HepG2 (cell line): ENCODE measurements at regions not wholly inside any gene's neighbourhood (a gene's known extent, or its start where the extent isn't known, plus 50 kb on each side); places are given as distances from the start of the nearest gene placed in this dataset.
A peak's percentile ranks its signal among the peaks of the same experiment; 100 is the strongest.

ENCODE experiments used
- ATAC-seq: fragments of 200-7000 bp; cut with Tn5 transposase; 3 replicates; pipeline ENCODE4 v1.9.1; 2020; ENCODE audit warnings: mild to moderate bottlenecking, moderate library complexity
- BruUV-seq: library from RNA; stranded (reverse); fragments of 400-500 nt; replicated peaks from 2 replicates; lab custom pipeline; 2021; lab: Mats Ljungman, UMichigan
- CTCF ChIA-PET: fragments of 300-600 bp; formaldehyde crosslinking; extraction: SDS; loops from one replicate; lab custom pipeline; 2021; ENCODE audit warnings: low total read pairs, inconsistent platforms, low intra/inter-chr PET ratio; lab: Yijun Ruan, JAX
- POLR2A ChIA-PET: fragments of 350-600 bp; sonication (Branson Sonifier 250); formaldehyde crosslinking; loops from one replicate; lab custom pipeline; 2020; ENCODE audit warnings: antibody characterized with exemption, inconsistent platforms; lab: Yijun Ruan, JAX
- DNase-seq: peaks from one replicate; pipeline ENCODE4 v3.0.0-alpha.2; 2015; ENCODE audit warnings: low spot score
- FAIRE-seq: peaks from 3 replicates; lab custom pipeline; 2011; peaks lifted over from hg19 to GRCh38; lab: Jason Lieb, UNC
- H2AFZ ChIP-seq: one replicate; pipeline ENCODE4 v1.6.1; 2011; ENCODE audit warnings: low read length, inconsistent platforms
- H3K27ac ChIP-seq: fragments of 300-600 bp; 3 replicates; pipeline ENCODE4 v1.8.0; 2011; ENCODE audit warnings: mixed run types, mild to moderate bottlenecking, mixed read lengths, low read length, inconsistent platforms; ENCODE audit not compliant: insufficient read depth; ENCODE audit errors: extremely low read length
- H3K27me3 ChIP-seq, 2 experiments: fragments of 200-600 bp in 1 of 2; 2 replicates in 1 of 2; 3 replicates in 1 of 2; pipeline versions ENCODE4 v1.6.0 to v1.8.0; 2011; ENCODE audit warnings: low read length in 2 of 2, mild to moderate bottlenecking in 2 of 2, moderate library complexity in 2 of 2, inconsistent platforms in 1 of 2; ENCODE audit not compliant: insufficient read depth in 2 of 2, control insufficient read depth in 1 of 2
- H3K36me3 ChIP-seq, 2 experiments: fragments of 200-600 bp in 1 of 2; replicated peaks in 1 of 2; 2 replicates in 1 of 2; 3 replicates in 1 of 2; pipeline versions ENCODE4 v1.5.1 to v1.8.0; 2011; ENCODE audit warnings: low read length in 2 of 2, inconsistent platforms in 1 of 2; ENCODE audit not compliant: insufficient read depth in 2 of 2, control insufficient read depth in 1 of 2
- H3K4me1 ChIP-seq: 2 replicates; pipeline ENCODE4 v1.5.1; 2012; ENCODE audit warnings: low read length, inconsistent platforms; ENCODE audit not compliant: insufficient read depth
- H3K4me2 ChIP-seq: 2 replicates; pipeline ENCODE4 v1.6.0; 2011; ENCODE audit warnings: low read depth, low read length, inconsistent platforms
- H3K4me3 ChIP-seq, 3 experiments: fragments of 200-600 bp in 1 of 3; sonication (generic), shearing (Covaris generic) in 1 of 3; replicated peaks in 1 of 3; 2 replicates each; pipeline ENCODE4 v1.5.1; 2011 to 2016; ENCODE audit warnings: low read length in 3 of 3, inconsistent platforms in 2 of 3, low read depth in 2 of 3, mild to moderate bottlenecking in 2 of 3, control low read depth in 1 of 3, mixed read lengths in 1 of 3; ENCODE audit not compliant: insufficient read depth in 1 of 3
- H3K79me2 ChIP-seq: one replicate; pipeline ENCODE4 v1.6.1; 2011; ENCODE audit warnings: low read length, inconsistent platforms; ENCODE audit not compliant: insufficient read depth
- H3K9ac ChIP-seq: 2 replicates; pipeline ENCODE4 v1.6.0; 2011; ENCODE audit warnings: mild to moderate bottlenecking, low read depth, low read length, inconsistent platforms; ENCODE audit not compliant: insufficient read depth
- H3K9me3 ChIP-seq: 2 replicates; pipeline ENCODE4 v1.5.1; 2012; ENCODE audit warnings: mild to moderate bottlenecking, low read length
- H4K20me1 ChIP-seq: 2 replicates; pipeline ENCODE4 v1.6.0; 2011; ENCODE audit warnings: inconsistent platforms, mild to moderate bottlenecking, low read length, moderate library complexity; ENCODE audit not compliant: insufficient read depth
- BCL6 ChIP-seq: IDR thresholded peaks from 2 replicates; pipeline ENCODE4 v1.6.1; 2016; ENCODE audit warnings: missing genetic modification reagents, missing compliant biosample characterization
- CTCF ChIP-seq: sonication (generic); formaldehyde crosslinking; IDR thresholded peaks from 2 replicates; pipeline ENCODE4 v1.5.0; 2020; ENCODE audit warnings: mild to moderate bottlenecking, missing genetic modification reagents, moderate library complexity
- DZIP1 ChIP-seq: sonication (generic); formaldehyde crosslinking; IDR thresholded peaks from 2 replicates; pipeline ENCODE4 v1.5.0; 2020; ENCODE audit warnings: mild to moderate bottlenecking, missing genetic modification reagents
- ETV5 ChIP-seq: IDR thresholded peaks from 2 replicates; pipeline ENCODE4 v1.6.1; 2018; ENCODE audit warnings: missing biosample characterization, missing genetic modification reagents, inconsistent platforms, borderline replicate concordance
- GABPB1 ChIP-seq: IDR thresholded peaks from 2 replicates; pipeline ENCODE4 v1.6.1; 2016; ENCODE audit warnings: mild to moderate bottlenecking, missing genetic modification reagents, moderate library complexity, missing compliant biosample characterization
- MTF1 ChIP-seq: sonication (generic); formaldehyde crosslinking; IDR thresholded peaks from 2 replicates; pipeline ENCODE4 v1.5.0; 2020; ENCODE audit warnings: missing genetic modification reagents
- NFKB2 ChIP-seq: sonication (generic); formaldehyde crosslinking; IDR thresholded peaks from 2 replicates; pipeline ENCODE4 v1.4.0; 2020; ENCODE audit warnings: missing genetic modification reagents, borderline replicate concordance
- PCBP1 ChIP-seq: fragments of 200-400 bp; formaldehyde crosslinking; IDR thresholded peaks from 2 replicates; pipeline ENCODE4 v1.6.1; 2017; ENCODE audit warnings: mild to moderate bottlenecking, low read depth, low read length, borderline replicate concordance
- RFX1 ChIP-seq: fragments of 450-650 bp; IDR thresholded peaks from 2 replicates; pipeline ENCODE4 v1.6.1; 2017
- SKIL ChIP-seq: sonication (generic); formaldehyde crosslinking; IDR thresholded peaks from 2 replicates; pipeline ENCODE4 v1.8.0; 2022; ENCODE audit warnings: missing genetic modification reagents, mild to moderate bottlenecking, moderate library complexity, borderline replicate concordance
- ZNF333 ChIP-seq: sonication (generic); formaldehyde crosslinking; IDR thresholded peaks from 2 replicates; pipeline ENCODE4 v1.4.0; 2020; ENCODE audit warnings: mild to moderate bottlenecking, missing genetic modification reagents, borderline replicate concordance
- ZNF414 ChIP-seq: sonication (generic); formaldehyde crosslinking; IDR thresholded peaks from 2 replicates; pipeline ENCODE4 v1.5.0; 2020; ENCODE audit warnings: missing genetic modification reagents
- ZNF639 ChIP-seq: conservative IDR thresholded peaks from 2 replicates; pipeline ENCODE4 v1.6.1; 2018; ENCODE audit warnings: missing genetic modification reagents
- ZNF790 ChIP-seq: sonication (generic); formaldehyde crosslinking; IDR thresholded peaks from 2 replicates; pipeline ENCODE4 v1.8.0; 2022; ENCODE audit warnings: missing genetic modification reagents, mild to moderate bottlenecking, borderline replicate concordance
- in situ Hi-C: cut with HindIII; loops from 2 replicates; pipeline ENCODE4 v1.10.0; 2017; ENCODE audit warnings: low pct_unique_long_range_greater_than_20kb; ENCODE audit not compliant: extremely low pct_ligation_motif_present
- intact Hi-C: fragments of 100-400 bp; cut with micrococcal nuclease; formaldehyde crosslinking; loops from one replicate; pipeline ENCODE4 v1.10.0; 2022; ENCODE audit not compliant: unreplicated experiment

GRCh38 chr5:15013654-15014463 lies 142.3 kb upstream of the ANKH start (continued):
- peak; percentile 75 for TF ChIP-seq CTCF (CRISPR knock-in tag)
- no peak for TF ChIP-seq ETV5 (CRISPR knock-in tag)
- TF ChIP-seq MTF1 (CRISPR knock-in tag), result no peak
- no peak for TF ChIP-seq DZIP1 (CRISPR knock-in tag)
- TF ChIP-seq ZNF414 (CRISPR knock-in tag), result no peak
- no peak for TF ChIP-seq RFX1

GRCh38 chr5:15012061-15012460 lies 140.5 kb upstream of the ANKH start:
- H3K4me2 ChIP-seq, result no peak overlapping the region
- ATAC-seq (no peak), FAIRE-seq (no peak)
- TF ChIP-seq NFKB2 (CRISPR knock-in tag), result no peak
- no peak for TF ChIP-seq ZNF333 (CRISPR knock-in tag)
- no peak for TF ChIP-seq GABPB1 (CRISPR knock-in tag)
- TF ChIP-seq ZNF639 (CRISPR knock-in tag), result no peak
- no peak for TF ChIP-seq ZNF790 (CRISPR knock-in tag)
- TF ChIP-seq SKIL (CRISPR knock-in tag), result no peak
- TF ChIP-seq PCBP1, result no peak
- no peak for TF ChIP-seq BCL6 (CRISPR knock-in tag)

More at GRCh38 chr5:15012061-15012460, 140.5 kb upstream of the ANKH start:
- no peak overlapping the region for H2AFZ ChIP-seq
- intact Hi-C loops, result no loop called here
- CTCF ChIA-PET, result interaction anchor here (4.3 kb wide), 1 partner anchor 284 kb away, joined by 34 read pairs; no protein-coding TSS in a partner anchor
- no peaks in the 10 kb centered on the region for H3K9me3 ChIP-seq
- no peaks in the 10 kb centered on the region for H3K36me3 ChIP-seq
- no peaks in the 10 kb centered on the region for H4K20me1 ChIP-seq
- no peak overlapping the region for H3K4me3 ChIP-seq
- no peaks in the 10 kb centered on the region for H3K27me3 ChIP-seq
- peaks cover 72% of the 10 kb centered on the region for H3K4me1 ChIP-seq
- POLR2A ChIA-PET, result no interaction called here
- no peak for DNase-seq
- H3K27ac ChIP-seq, result no peak overlapping the region
- in situ Hi-C loops, result loop anchor here (5.0 kb wide), 2 partner anchors 140 to 285 kb away; partner anchors contain the start of gene ANKH
- no peak overlapping the region for H3K9ac ChIP-seq
- no peaks in the 10 kb centered on the region for H3K79me2 ChIP-seq
- no TSS peak for BruUV-seq
